Cardiac muscle cell (in vitro differentiated cells and primary cell): ENCODE measurements at regions not wholly inside any gene's neighbourhood (a gene's known extent, or its start where the extent isn't known, plus 50 kb on each side); places are given as distances from the start of the nearest gene placed in this dataset.

ENCODE experiments used
- DNase-seq, 2 donors: peaks; one replicate each; pipeline versions ENCODE4 v3.0.0 to v3.0.0-alpha.2; 2010 to 2017; ENCODE audit warnings: low read depth in 1 of 2, low spot score in 1 of 2
- H3K27ac ChIP-seq: fragments of 200-600 bp; sonication (generic); 2 replicates; pipeline ENCODE4 v1.5.1; 2016
- H3K27me3 ChIP-seq: fragments of 200-600 bp; sonication (generic); 2 replicates; pipeline ENCODE4 v1.6.0; 2016; ENCODE audit warnings: control low read depth
- H3K36me3 ChIP-seq: fragments of 200-600 bp; sonication (generic); 2 replicates; pipeline ENCODE4 v1.5.1; 2016; ENCODE audit warnings: control low read depth
- H3K4me1 ChIP-seq: fragments of 200-600 bp; sonication (generic); 2 replicates; pipeline ENCODE4 v1.8.1; 2017; ENCODE audit warnings: low read depth, mild to moderate bottlenecking, mixed run types
- H3K4me3 ChIP-seq: fragments of 200-600 bp; sonication (generic); 2 replicates; pipeline ENCODE4 v1.5.1; 2016; ENCODE audit warnings: mild to moderate bottlenecking
- H3K9me3 ChIP-seq: fragments of 200-600 bp; sonication (generic); 2 replicates; pipeline ENCODE4 v1.5.1; 2017; ENCODE audit warnings: low read depth, mild to moderate bottlenecking, control low read depth
- TF ChIP-seq, protein P1 (sequence below): IDR thresholded peaks from 2 replicates; pipeline ENCODE4 v1.5.1; 2012; ENCODE audit warnings: low read depth, mild to moderate bottlenecking, low read length

DNA sequence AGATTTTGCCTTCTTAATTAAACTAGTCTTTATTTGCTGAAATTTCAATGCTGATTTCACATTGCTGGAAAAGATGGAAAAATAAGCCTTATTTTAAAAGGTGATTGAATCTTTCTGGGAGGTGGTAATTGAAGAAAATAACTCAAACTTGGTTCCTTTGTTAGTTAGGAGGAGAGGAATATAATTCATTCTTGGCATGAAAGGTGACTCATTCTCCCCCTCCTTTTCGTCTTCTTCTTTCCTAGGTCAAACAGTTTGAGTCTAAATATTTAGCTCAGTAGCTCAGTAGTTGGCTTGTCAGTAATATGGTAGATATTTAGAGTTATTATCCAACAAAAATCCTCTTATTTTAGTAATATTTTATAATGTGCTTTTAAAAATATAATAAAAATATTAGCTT lies 353.9 kb upstream of the MEF2C start:
- no peak for DNase-seq
- TF ChIP-seq, protein P1, sequence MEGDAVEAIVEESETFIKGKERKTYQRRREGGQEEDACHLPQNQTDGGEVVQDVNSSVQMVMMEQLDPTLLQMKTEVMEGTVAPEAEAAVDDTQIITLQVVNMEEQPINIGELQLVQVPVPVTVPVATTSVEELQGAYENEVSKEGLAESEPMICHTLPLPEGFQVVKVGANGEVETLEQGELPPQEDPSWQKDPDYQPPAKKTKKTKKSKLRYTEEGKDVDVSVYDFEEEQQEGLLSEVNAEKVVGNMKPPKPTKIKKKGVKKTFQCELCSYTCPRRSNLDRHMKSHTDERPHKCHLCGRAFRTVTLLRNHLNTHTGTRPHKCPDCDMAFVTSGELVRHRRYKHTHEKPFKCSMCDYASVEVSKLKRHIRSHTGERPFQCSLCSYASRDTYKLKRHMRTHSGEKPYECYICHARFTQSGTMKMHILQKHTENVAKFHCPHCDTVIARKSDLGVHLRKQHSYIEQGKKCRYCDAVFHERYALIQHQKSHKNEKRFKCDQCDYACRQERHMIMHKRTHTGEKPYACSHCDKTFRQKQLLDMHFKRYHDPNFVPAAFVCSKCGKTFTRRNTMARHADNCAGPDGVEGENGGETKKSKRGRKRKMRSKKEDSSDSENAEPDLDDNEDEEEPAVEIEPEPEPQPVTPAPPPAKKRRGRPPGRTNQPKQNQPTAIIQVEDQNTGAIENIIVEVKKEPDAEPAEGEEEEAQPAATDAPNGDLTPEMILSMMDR, result no peak
- Histone ChIP-seq H3K4me1 (no peaks in the 10 kb centered on the region), H3K36me3 (no peaks in the 10 kb centered on the region), H3K27ac (no peak overlapping the region), H3K27me3 (no peaks in the 10 kb centered on the region), H3K4me3 (no peak overlapping the region), H3K9me3 (no peaks in the 10 kb centered on the region)

DNA sequence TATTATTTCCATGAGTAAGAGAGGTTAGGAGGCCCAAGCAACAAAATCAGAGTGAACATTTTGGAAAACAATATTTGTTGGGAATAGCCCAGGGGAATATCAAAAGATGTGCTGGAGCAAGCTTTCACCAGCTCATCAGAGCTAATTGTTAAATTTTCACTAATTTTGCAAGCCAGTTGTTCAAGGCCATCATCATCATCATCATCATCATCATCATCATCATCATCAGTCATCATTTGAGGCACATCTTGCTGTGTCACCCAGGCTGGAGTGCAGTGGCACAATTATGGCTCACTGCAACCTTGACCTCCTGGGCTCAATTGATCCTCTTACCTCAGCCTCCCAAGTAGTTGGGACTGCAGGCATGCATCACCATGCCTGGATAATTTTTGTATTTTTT lies 350.5 kb upstream of the MEF2C start:
- H3K9me3 ChIP-seq, result no peaks in the 10 kb centered on the region
- TF ChIP-seq, protein P1, result no peak
- no peaks in the 10 kb centered on the region for H3K27me3 ChIP-seq
- H3K4me3 ChIP-seq, result no peak overlapping the region
- no peak for DNase-seq
- no peak overlapping the region for H3K27ac ChIP-seq
- H3K36me3 ChIP-seq, result no peaks in the 10 kb centered on the region
- no peaks in the 10 kb centered on the region for H3K4me1 ChIP-seq

DNA sequence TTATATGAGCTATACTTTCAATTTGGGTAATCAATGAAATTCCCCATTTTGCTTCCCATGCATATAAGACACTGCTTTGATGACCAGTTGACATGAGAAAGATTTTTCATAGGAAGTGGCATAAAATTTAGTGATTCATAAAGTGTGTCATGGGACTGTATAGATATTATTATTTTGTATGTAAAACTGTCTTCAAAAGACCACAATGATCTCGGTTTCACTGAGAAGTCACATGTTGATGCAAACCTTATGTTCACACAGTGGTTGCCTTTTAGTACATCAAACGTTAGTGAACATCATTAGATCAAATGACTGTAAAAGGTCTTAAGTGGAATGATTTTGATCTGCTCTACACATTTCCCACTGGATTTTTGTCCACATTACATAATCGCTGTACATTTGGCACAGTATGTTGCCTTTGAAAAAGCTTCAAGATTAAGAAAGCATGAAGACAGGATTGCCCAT lies 349.2 kb upstream of the MEF2C start:
- no peaks in the 10 kb centered on the region for H3K4me1 ChIP-seq
- H3K36me3 ChIP-seq, result no peaks in the 10 kb centered on the region
- DNase-seq, result peak in 1 of 2 donors; percentile 2
- no peaks in the 10 kb centered on the region for H3K9me3 ChIP-seq
- H3K4me3 ChIP-seq, result no peak overlapping the region
- no peaks in the 10 kb centered on the region for H3K27me3 ChIP-seq
- TF ChIP-seq, protein P1, result no peak
- H3K27ac ChIP-seq, result no peak overlapping the region

DNA sequence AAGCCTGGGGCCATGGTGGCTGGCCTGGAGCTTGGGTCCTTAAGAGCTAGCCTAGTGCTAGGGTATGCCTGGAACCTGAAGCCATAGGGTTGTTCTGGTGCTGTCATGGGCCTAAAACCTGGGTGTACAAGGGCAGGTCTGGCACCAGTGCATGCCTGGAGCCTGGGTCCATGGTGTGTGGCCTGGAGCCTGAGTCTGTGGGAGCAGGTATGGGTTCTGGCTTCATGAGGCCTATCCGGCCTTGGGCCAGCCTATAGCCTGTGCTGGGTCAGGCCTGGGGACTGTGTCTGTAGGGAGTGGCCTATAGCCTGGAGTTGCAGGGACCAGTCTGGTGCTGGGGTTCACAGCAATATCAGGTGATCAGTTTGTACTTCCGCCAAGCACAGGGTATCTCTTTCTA lies 347.2 kb upstream of the MEF2C start:
- TF ChIP-seq, protein P1, result no peak
- no peaks in the 10 kb centered on the region for H3K27me3 ChIP-seq
- no peak overlapping the region for H3K27ac ChIP-seq
- H3K9me3 ChIP-seq, result no peaks in the 10 kb centered on the region
- H3K36me3 ChIP-seq, result no peaks in the 10 kb centered on the region
- DNase-seq, result no peak
- no peaks in the 10 kb centered on the region for H3K4me1 ChIP-seq
- no peak overlapping the region for H3K4me3 ChIP-seq

DNA sequence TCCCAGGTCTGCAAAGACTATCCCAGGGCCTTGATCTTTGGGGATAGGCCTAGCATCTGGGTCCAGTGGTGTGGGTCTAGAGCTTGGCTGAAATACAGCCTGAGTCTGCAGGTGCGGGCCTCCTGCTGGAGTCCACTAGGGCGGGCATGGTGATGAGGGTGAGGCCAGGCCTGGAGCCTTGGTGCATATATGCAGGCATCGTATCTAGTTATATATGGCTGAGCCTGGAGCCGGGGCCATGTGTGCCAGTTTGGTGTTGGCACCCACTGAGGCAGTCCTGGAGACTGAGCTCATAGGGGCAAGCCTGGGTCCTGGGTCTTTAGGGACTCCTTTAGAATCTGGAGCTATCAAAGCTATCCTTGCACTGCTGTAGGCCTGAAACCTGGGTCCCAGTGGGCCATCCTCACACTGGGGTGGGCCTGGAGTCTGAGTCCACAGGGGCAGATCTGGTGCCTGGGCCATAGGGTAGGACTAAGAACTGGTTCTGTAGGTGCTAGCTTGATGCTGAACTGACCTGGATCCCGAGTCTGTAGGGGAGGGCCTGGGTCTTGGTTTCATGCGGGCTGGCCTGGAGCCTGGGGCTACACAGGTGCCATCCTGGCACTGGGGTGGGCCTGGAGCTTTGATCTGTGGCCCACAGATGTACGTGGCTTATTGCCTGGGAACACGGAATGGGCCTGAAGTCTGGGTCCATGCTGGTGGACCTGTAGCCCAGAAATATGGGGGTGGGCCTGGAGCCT lies 346.5 kb upstream of the MEF2C start:
- Histone ChIP-seq H3K9me3 (no peaks in the 10 kb centered on the region), H3K4me1 (no peaks in the 10 kb centered on the region), H3K36me3 (no peaks in the 10 kb centered on the region), H3K27me3 (no peaks in the 10 kb centered on the region), H3K27ac (no peak overlapping the region), H3K4me3 (no peak overlapping the region)
- TF ChIP-seq, protein P1, result no peak
- no peak for DNase-seq
